Thymus (tissue), 11 donors: ENCODE measurements at regions not wholly inside any gene's neighbourhood (a gene's known extent, or its start where the extent isn't known, plus 50 kb on each side); places are given as distances from the start of the nearest gene placed in this dataset.

Source experiments
- DNase-seq, 9 donors: peaks; one replicate each; pipeline ENCODE4 v3.0.0-alpha.2; 2013; ENCODE audit warnings: low spot score in 9 of 9, low read depth in 6 of 9, missing footprints in 1 of 9
- H3K27ac ChIP-seq, 2 donors: one replicate each; pipeline ENCODE4 v1.5.1; 2013; ENCODE audit warnings: control low read depth in 1 of 2, low read depth in 1 of 2, low read length in 1 of 2, mild to moderate bottlenecking in 1 of 2, moderate library complexity in 1 of 2
- H3K27me3 ChIP-seq, 2 donors: one replicate each; pipeline ENCODE4 v1.5.1; 2013; ENCODE audit warnings: low read length in 1 of 2; ENCODE audit not compliant: control insufficient read depth in 2 of 2, insufficient read depth in 1 of 2
- H3K36me3 ChIP-seq, 2 donors: one replicate each; pipeline ENCODE4 v1.5.1; 2013; ENCODE audit warnings: low read length in 1 of 2, mild to moderate bottlenecking in 1 of 2, moderate library complexity in 1 of 2; ENCODE audit not compliant: control insufficient read depth in 2 of 2, insufficient read depth in 2 of 2
- H3K4me1 ChIP-seq, 2 donors: one replicate each; pipeline ENCODE4 v1.5.1; 2013; ENCODE audit warnings: low read length in 2 of 2; ENCODE audit not compliant: control insufficient read depth in 2 of 2, insufficient read depth in 2 of 2
- H3K4me3 ChIP-seq, 2 donors: one replicate each; pipeline ENCODE4 v1.5.1; 2013; ENCODE audit warnings: low read length in 2 of 2, control low read depth in 1 of 2, mild to moderate bottlenecking in 1 of 2
- H3K9me3 ChIP-seq, 2 donors: one replicate each; pipeline ENCODE4 v1.5.1; 2013; ENCODE audit warnings: low read length in 1 of 2, mild to moderate bottlenecking in 1 of 2; ENCODE audit not compliant: control insufficient read depth in 2 of 2, insufficient read depth in 1 of 2
- WGBS: extraction: QIAGEN DNeasy Blood & Tissue Kit; methylation state at CpG from one replicate; pipeline ENCODE4 v1.1.7; 2013; 5-methylcytosine and 5-hydroxymethylcytosine counted together
- donor health status: healthy.

DNA sequence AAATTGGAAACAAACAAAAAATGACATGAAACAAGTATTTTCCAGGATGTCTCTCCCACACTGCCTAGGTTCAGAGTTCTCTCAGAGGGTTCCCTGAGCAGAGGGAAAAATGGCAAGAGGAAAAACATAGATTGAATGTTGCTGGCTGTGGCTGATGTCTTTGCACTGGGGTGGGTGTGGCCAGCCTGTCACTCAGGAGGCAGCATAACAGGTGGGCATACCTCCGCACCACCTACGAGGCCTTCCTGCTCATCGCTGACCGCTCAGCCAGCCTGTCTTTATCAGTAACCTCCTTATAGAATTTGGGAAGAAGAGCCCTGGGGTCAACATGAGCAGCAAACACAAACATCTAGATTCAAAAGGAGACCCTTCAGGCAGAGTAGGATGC is 216.6 kb upstream of the UMPS start:
- Histone ChIP-seq H3K36me3 (no peaks in the 10 kb centered on the region), H3K9me3 (no peaks in the 10 kb centered on the region), H3K4me3 (no peak overlapping the region), H3K27ac (no peak overlapping the region), H3K4me1 (no peaks in the 10 kb centered on the region), H3K27me3 (peaks cover 0 to 3% of the 10 kb centered on the region in 2 donors)
- DNase-seq: no peak
- WGBS: 93% methylated on average over 4 of the region's 4 CpGs

GRCh38 chr3:124514683-124515082 is 215.6 kb upstream of the UMPS start:
- H3K4me3 ChIP-seq: no peak overlapping the region
- no peaks in the 10 kb centered on the region for H3K36me3 ChIP-seq
- H3K27ac ChIP-seq: no peak overlapping the region
- H3K27me3 ChIP-seq: peaks cover 0 to 3% of the 10 kb centered on the region in 2 donors
- H3K9me3 ChIP-seq: no peaks in the 10 kb centered on the region
- WGBS: 92% methylated on average over 2 of the region's 2 CpGs
- DNase-seq: no peak
- H3K4me1 ChIP-seq: no peaks in the 10 kb centered on the region

DNA sequence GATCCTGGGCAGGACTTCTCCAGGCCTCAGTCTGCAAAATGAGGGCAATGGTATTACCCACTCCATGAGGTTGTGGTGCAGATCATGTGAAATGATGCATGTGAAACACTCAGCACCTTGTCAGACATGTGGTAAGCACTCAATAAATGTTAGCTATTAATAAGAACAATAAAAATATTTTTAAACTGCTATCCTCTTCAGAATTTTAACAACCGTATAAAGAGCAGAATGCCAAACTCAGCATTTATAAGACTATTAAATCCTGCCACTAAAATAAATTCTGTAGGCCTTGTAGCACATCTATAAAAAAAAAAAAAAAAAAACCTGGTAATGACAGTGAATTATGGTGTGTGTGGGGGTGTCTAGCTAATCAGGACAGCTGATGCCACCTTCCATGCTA is 213.9 kb upstream of the UMPS start:
- Histone ChIP-seq H3K27me3 (peaks cover 0 to 3% of the 10 kb centered on the region in 2 donors), H3K4me1 (no peaks in the 10 kb centered on the region), H3K27ac (no peak overlapping the region), H3K4me3 (no peak overlapping the region), H3K36me3 (no peaks in the 10 kb centered on the region), H3K9me3 (no peaks in the 10 kb centered on the region)
- 94% methylated on average over 1 of the region's 1 CpG for WGBS
- DNase-seq: no peak

GRCh38 chr3:124517306-124517705 is 212.9 kb upstream of the UMPS start:
- no peaks in the 10 kb centered on the region for H3K36me3 ChIP-seq
- no peak for DNase-seq
- 94% methylated on average over 2 of the region's 2 CpGs for WGBS

GRCh38 chr3:124518350-124518749 is 211.9 kb upstream of the UMPS start:
- H3K27ac ChIP-seq: no peak overlapping the region
- H3K9me3 ChIP-seq: no peaks in the 10 kb centered on the region
- H3K4me1 ChIP-seq: no peaks in the 10 kb centered on the region
- 96% methylated on average over 11 of the region's 11 CpGs for WGBS
- peaks cover 0 to 3% of the 10 kb centered on the region in 2 donors for H3K27me3 ChIP-seq
- H3K36me3 ChIP-seq: no peaks in the 10 kb centered on the region
- DNase-seq: no peak
- H3K4me3 ChIP-seq: no peak overlapping the region

More at GRCh38 chr3:124517306-124517705, 212.9 kb upstream of the UMPS start:
- no peaks in the 10 kb centered on the region for H3K4me1 ChIP-seq
- H3K9me3 ChIP-seq: no peaks in the 10 kb centered on the region
- H3K4me3 ChIP-seq: no peak overlapping the region
- peaks cover 0 to 3% of the 10 kb centered on the region in 2 donors for H3K27me3 ChIP-seq
- no peak overlapping the region for H3K27ac ChIP-seq

DNA sequence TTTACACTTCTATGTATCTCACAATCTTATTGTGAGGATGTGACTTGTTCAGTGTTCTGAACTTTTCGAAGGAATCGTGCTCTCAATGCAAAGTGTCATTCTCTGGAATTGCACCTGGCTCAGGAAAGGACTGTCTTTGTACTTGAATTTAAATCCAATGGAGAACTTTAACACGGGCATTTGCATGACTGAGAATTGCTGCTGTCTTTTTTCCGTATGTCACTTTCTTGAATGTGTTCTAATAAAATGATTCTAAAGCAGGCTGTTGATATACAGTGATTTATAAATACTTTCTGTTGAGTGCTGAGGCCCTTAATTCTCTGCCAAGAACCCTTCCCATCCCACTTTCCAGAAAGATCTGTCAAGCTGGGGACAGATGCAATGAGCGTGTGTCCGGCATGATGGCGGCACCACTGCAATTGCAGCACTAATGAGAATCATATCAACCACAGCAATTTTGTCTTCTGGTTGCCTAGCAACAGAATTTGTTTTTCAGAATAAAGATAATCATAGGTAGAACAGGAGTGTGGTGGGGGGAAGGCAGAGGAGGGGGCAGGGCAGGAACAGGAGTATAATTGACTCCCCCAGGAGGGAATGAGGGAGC is 210.6 kb upstream of the UMPS start:
- no peaks in the 10 kb centered on the region for H3K9me3 ChIP-seq
- 98% methylated on average over 7 of the region's 7 CpGs for WGBS
- no peak overlapping the region for H3K4me3 ChIP-seq
- peaks cover 0 to 3% of the 10 kb centered on the region in 2 donors for H3K27me3 ChIP-seq
- H3K27ac ChIP-seq: no peak overlapping the region
- no peak for DNase-seq
- H3K36me3 ChIP-seq: no peaks in the 10 kb centered on the region
- no peaks in the 10 kb centered on the region for H3K4me1 ChIP-seq

DNA sequence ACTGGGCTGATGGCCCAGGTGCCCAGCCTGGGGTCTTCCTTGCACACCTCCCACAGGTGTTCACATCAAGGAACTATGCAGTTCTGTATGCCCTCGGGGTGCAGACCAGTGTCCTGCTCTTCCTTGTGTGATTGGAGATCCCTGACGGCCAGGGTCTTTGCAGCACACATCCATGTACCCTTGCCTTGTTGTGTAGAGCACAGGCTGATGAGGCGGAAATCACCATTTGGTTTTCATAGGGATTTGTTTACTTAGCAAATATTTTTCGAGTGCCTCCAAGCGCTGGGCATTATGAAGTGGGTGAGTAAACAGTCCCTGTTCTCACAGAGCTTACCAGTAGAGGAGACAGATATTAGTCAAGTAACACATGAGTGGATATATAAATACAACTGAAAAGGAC is 209.3 kb upstream of the UMPS start:
- Histone ChIP-seq H3K9me3 (no peaks in the 10 kb centered on the region), H3K27me3 (peaks cover 0 to 3% of the 10 kb centered on the region in 2 donors), H3K27ac (no peak overlapping the region), H3K36me3 (no peaks in the 10 kb centered on the region), H3K4me3 (no peak overlapping the region), H3K4me1 (no peaks in the 10 kb centered on the region)
- 79% methylated on average over 5 of the region's 5 CpGs for WGBS
- DNase-seq: no peak

DNA sequence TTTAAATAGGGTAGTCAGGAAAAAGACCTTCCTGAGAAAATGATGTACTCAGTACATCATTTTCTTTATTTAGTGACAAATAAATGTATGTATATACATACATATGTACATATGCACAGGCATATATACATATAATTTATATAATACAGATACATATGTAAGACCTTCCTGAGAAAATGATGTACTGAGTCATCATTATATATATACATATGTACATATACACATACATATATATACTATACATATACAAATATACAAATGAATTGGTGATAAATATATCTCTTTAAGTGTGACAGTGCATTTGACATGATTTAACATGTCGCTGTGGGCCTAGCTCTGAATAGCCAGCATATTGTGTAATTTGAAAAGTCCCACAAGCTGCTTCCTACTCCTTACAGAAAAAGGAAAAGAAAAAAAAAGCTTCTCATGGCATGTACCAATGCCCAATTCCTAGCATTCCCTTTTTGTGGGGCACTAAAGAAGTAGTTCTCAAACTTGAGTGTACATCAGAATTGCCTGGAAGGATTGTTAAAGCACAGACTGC is 208.1 kb upstream of the UMPS start:
- DNase-seq: no peak
- Histone ChIP-seq H3K9me3 (no peaks in the 10 kb centered on the region), H3K4me3 (no peak overlapping the region), H3K27ac (no peak overlapping the region), H3K4me1 (no peaks in the 10 kb centered on the region), H3K36me3 (no peaks in the 10 kb centered on the region), H3K27me3 (peaks cover 0 to 3% of the 10 kb centered on the region in 2 donors)
- 96% methylated on average over 1 of the region's 1 CpG for WGBS

- WGBS: 98% methylated on average over 1 of the region's 1 CpG
Observed at GRCh38 chr3:124526601-124527000, 203.7 kb upstream of the UMPS start.

More at GRCh38 chr3:124526601-124527000, 203.7 kb upstream of the UMPS start:
- DNase-seq: no peak
- Histone ChIP-seq H3K4me1 (no peaks in the 10 kb centered on the region), H3K27me3 (no peaks in the 10 kb centered on the region), H3K36me3 (no peaks in the 10 kb centered on the region), H3K4me3 (no peak overlapping the region), H3K9me3 (no peaks in the 10 kb centered on the region), H3K27ac (no peak overlapping the region)
